Hepatocyte (in vitro differentiated cells): ENCODE measurements at regions not wholly inside any gene's neighbourhood (a gene's known extent, or its start where the extent isn't known, plus 50 kb on each side); places are given as distances from the start of the nearest gene placed in this dataset. TPM values are rescaled to one million over a fixed set of nuclear protein-coding genes. Genes with fewer than 3 reads are reported as not detected.

Experiments
- DNase-seq: peaks from one replicate; pipeline ENCODE4 v3.0.0-alpha.2; 2016; ENCODE audit warnings: low spot score
- H2AFZ ChIP-seq: fragments of 200-600 bp; sonication (generic); 2 replicates; pipeline ENCODE4 v1.6.0; 2016; ENCODE audit warnings: antibody characterized with exemption, mild to moderate bottlenecking
- H3K27ac ChIP-seq: fragments of 200-600 bp; sonication (generic); 2 replicates; pipeline ENCODE4 v1.5.1; 2016; ENCODE audit warnings: mild to moderate bottlenecking
- H3K27me3 ChIP-seq: fragments of 200-600 bp; sonication (generic); 2 replicates; pipeline ENCODE4 v1.6.1; 2016
- H3K36me3 ChIP-seq: fragments of 200-600 bp; sonication (generic); replicated peaks from 2 replicates; pipeline ENCODE4 v1.5.1; 2016; ENCODE audit warnings: low read depth; ENCODE audit not compliant: insufficient read depth
- H3K4me1 ChIP-seq: fragments of 200-600 bp; sonication (generic); 2 replicates; pipeline ENCODE4 v1.5.1; 2016; ENCODE audit warnings: mild to moderate bottlenecking, moderate library complexity; ENCODE audit not compliant: insufficient read depth
- H3K4me2 ChIP-seq: fragments of 200-600 bp; sonication (generic); 2 replicates; pipeline ENCODE4 v1.6.0; 2016
- H3K4me3 ChIP-seq: fragments of 200-600 bp; sonication (generic); 2 replicates; pipeline ENCODE4 v1.5.1; 2016; ENCODE audit warnings: mild to moderate bottlenecking
- H3K79me2 ChIP-seq: fragments of 200-600 bp; sonication (generic); 2 replicates; pipeline ENCODE4 v1.6.0; 2017; ENCODE audit warnings: mild to moderate bottlenecking
- H3K9me2 ChIP-seq: fragments of 200-600 bp; sonication (generic); replicated peaks from 2 replicates; pipeline ENCODE4 v1.6.0; 2017; ENCODE audit warnings: mild to moderate bottlenecking; ENCODE audit not compliant: insufficient read depth
- H3K9me3 ChIP-seq: fragments of 200-600 bp; sonication (generic); 2 replicates; pipeline ENCODE4 v1.5.1; 2016; ENCODE audit warnings: low read depth, mild to moderate bottlenecking
- H4K20me1 ChIP-seq: fragments of 200-600 bp; sonication (generic); 2 replicates; pipeline ENCODE4 v1.6.0; 2016; ENCODE audit warnings: mild to moderate bottlenecking; ENCODE audit not compliant: insufficient read depth, poor library complexity, severe bottlenecking
- EZH2 ChIP-seq: fragments of 200-600 bp; sonication (generic); IDR thresholded peaks from 2 replicates; pipeline ENCODE4 v1.6.1; 2016; ENCODE audit warnings: antibody characterized with exemption, mild to moderate bottlenecking, borderline replicate concordance
- EZH2phosphoT487 ChIP-seq: fragments of 200-600 bp; sonication (generic); IDR thresholded peaks from one replicate; pipeline ENCODE4 v1.6.1; 2018; ENCODE audit warnings: antibody characterized with exemption, mild to moderate bottlenecking, low read depth, moderate library complexity; ENCODE audit not compliant: unreplicated experiment, severe bottlenecking
- WGBS: methylation state at CpG from one replicate; pipeline ENCODE4 v1.1.6; 2016; ENCODE audit warnings: low lambda C conversion rate; ENCODE audit errors: missing lambda C conversion rate; 5-methylcytosine and 5-hydroxymethylcytosine counted together
- microRNA-seq: library from miRNA; unstranded; fragments of <30 nt; microRNA quantifications from one replicate; pipeline ENCODE4, GENCODE V29; 2017
- small RNA-seq: library from RNA; depleted of rRNA; stranded (forward); fragments of <200 nt; gene quantifications from one replicate; pipeline ENCODE3, GENCODE V24; 2014
- TF ChIP-seq, protein P1 (sequence below): fragments of 200-600 bp; sonication (generic); IDR thresholded peaks from 2 replicates; pipeline ENCODE4 v1.5.1; 2016; ENCODE audit warnings: antibody characterized with exemption, mild to moderate bottlenecking; ENCODE audit not compliant: poor library complexity

DNA sequence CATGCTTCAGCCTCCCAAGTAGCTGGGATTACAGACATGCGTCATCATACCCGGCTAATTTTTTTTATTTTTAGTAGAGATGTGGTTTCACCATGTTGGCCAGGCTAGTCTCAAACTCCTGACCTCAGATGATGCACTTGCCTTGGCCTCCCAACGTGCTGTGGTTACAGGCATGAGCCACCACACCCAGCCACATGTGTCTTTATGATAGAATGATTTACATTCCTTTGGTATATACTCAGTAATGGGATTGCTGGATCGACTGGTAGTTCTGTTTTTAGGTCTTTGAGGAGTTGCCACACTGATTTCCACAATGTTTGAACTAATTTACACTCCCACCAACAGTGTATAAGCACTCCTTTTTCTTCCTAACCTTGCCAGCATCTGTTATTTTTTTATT is 276.2 kb downstream of the METTL15 start:
- H3K9me2 ChIP-seq: no peaks in the 10 kb centered on the region
- no peak for DNase-seq
- H2AFZ ChIP-seq: no peak overlapping the region
- H3K27ac ChIP-seq: no peak overlapping the region
- WGBS: 92% methylated on average over 4 of the region's 4 CpGs
- H4K20me1 ChIP-seq: no peaks in the 10 kb centered on the region
- no peaks in the 10 kb centered on the region for H3K27me3 ChIP-seq
- no peaks in the 10 kb centered on the region for H3K9me3 ChIP-seq
- H3K4me3 ChIP-seq: no peak overlapping the region
- no peaks in the 10 kb centered on the region for H3K79me2 ChIP-seq
- H3K4me2 ChIP-seq: no peak overlapping the region
- H3K4me1 ChIP-seq: no peaks in the 10 kb centered on the region
- TF ChIP-seq EZH2phosphoT487: no peak
- no peak for TF ChIP-seq EZH2
- TF ChIP-seq, protein P1, sequence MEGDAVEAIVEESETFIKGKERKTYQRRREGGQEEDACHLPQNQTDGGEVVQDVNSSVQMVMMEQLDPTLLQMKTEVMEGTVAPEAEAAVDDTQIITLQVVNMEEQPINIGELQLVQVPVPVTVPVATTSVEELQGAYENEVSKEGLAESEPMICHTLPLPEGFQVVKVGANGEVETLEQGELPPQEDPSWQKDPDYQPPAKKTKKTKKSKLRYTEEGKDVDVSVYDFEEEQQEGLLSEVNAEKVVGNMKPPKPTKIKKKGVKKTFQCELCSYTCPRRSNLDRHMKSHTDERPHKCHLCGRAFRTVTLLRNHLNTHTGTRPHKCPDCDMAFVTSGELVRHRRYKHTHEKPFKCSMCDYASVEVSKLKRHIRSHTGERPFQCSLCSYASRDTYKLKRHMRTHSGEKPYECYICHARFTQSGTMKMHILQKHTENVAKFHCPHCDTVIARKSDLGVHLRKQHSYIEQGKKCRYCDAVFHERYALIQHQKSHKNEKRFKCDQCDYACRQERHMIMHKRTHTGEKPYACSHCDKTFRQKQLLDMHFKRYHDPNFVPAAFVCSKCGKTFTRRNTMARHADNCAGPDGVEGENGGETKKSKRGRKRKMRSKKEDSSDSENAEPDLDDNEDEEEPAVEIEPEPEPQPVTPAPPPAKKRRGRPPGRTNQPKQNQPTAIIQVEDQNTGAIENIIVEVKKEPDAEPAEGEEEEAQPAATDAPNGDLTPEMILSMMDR: no peak
- no peaks in the 10 kb centered on the region for H3K36me3 ChIP-seq

DNA sequence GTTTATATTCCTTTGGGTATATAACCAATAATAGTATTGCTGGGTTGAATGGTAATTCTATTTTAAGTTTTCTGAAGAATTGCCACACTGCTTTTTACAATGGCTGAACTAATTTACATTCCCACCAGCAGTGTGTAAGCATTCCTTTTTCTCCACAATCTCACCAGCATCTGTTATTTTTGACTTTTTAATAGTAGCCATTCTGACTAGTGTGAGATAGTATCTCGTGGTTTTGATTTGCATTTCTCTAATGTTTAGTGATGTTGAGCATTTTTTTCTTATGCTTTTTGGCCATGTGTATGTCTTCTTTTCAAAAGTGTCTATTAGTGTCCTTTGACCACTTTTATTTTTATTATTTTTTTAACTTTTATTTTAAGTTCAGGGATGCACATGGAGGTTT is 275.3 kb downstream of the METTL15 start:
- Histone ChIP-seq H3K27ac (no peak overlapping the region), H3K9me3 (no peaks in the 10 kb centered on the region), H2AFZ (no peak overlapping the region), H3K79me2 (no peaks in the 10 kb centered on the region), H3K27me3 (no peaks in the 10 kb centered on the region), H3K9me2 (no peaks in the 10 kb centered on the region), H3K4me3 (no peak overlapping the region), H3K36me3 (no peaks in the 10 kb centered on the region), H4K20me1 (no peaks in the 10 kb centered on the region), H3K4me1 (no peaks in the 10 kb centered on the region), H3K4me2 (no peak overlapping the region)
- no peak for DNase-seq
- WGBS: 83% methylated on average over 1 of the region's 1 CpG
- no peak for TF ChIP-seq EZH2phosphoT487
- TF ChIP-seq, protein P1: no peak
- no peak for TF ChIP-seq EZH2

Small RNA genes in the stretch of these regions (microRNA-seq; reads per million reads assigned to microRNA genes)
- not detected for gene MIR8068

Small RNA genes in the stretch of these regions (small RNA-seq; reads per million reads assigned to genes)
- gene MIR8068 (not detected), gene RN7SL240P (not detected)
